A673 (cell line): ENCODE measurements at regions not wholly inside any gene's neighbourhood (a gene's known extent, or its start where the extent isn't known, plus 50 kb on each side); places are given as distances from the start of the nearest gene placed in this dataset.

ENCODE experiments used
- EZH2 ChIP-seq: fragments of 200-600 bp; sonication (generic); IDR thresholded peaks from 2 replicates; pipeline ENCODE4 v1.6.1; 2017; ENCODE audit warnings: borderline replicate concordance, low read depth, mild to moderate bottlenecking, mixed read lengths, antibody characterized with exemption, low read length; ENCODE audit not compliant: poor library complexity, severe bottlenecking
- TF ChIP-seq, protein P1 (sequence below): fragments of 300-800, 200-600 bp; sonication (generic); conservative IDR thresholded peaks from 2 replicates; pipeline ENCODE4 v1.5.1; 2017; ENCODE audit warnings: low read depth, mild to moderate bottlenecking, antibody characterized with exemption, low read length, moderate library complexity, mixed read lengths

DNA sequence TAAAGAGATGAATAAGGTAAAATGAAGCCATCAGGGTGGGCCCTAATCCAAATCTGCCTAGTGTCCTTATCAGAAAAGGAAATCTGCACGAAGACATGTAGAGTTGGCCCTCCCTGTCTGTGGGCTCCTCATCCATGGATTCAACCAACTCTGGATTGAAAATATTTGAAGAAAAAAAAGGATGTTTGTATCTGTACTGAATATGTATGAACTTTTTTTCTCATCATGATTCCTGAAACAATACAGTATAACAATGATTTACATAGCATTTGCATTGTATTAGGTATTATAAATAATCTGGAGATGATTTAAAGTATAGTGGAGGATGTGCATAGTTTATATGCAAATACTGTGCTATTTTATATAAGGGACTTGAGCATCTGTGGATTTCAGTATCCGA lies 59.0 kb upstream of the SMAD6 start:
- TF ChIP-seq, protein P1, sequence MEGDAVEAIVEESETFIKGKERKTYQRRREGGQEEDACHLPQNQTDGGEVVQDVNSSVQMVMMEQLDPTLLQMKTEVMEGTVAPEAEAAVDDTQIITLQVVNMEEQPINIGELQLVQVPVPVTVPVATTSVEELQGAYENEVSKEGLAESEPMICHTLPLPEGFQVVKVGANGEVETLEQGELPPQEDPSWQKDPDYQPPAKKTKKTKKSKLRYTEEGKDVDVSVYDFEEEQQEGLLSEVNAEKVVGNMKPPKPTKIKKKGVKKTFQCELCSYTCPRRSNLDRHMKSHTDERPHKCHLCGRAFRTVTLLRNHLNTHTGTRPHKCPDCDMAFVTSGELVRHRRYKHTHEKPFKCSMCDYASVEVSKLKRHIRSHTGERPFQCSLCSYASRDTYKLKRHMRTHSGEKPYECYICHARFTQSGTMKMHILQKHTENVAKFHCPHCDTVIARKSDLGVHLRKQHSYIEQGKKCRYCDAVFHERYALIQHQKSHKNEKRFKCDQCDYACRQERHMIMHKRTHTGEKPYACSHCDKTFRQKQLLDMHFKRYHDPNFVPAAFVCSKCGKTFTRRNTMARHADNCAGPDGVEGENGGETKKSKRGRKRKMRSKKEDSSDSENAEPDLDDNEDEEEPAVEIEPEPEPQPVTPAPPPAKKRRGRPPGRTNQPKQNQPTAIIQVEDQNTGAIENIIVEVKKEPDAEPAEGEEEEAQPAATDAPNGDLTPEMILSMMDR, result no peak
- no peak for TF ChIP-seq EZH2
